GM21786 (cell line): ENCODE measurements at regions not wholly inside any gene's neighbourhood (a gene's known extent, or its start where the extent isn't known, plus 50 kb on each side); places are given as distances from the start of the nearest gene placed in this dataset.
"Not testable (repeated sequence)": the region's sequence is repeated elsewhere in the genome, so short reads cannot be mapped to it uniquely, and the experiment has no call there.

Experiments used
- ATAC-seq: cut with Tn5 transposase; IDR thresholded peaks from one replicate; pipeline ENCODE4 v1.9.1; 2021; ENCODE audit not compliant: unreplicated experiment

DNA sequence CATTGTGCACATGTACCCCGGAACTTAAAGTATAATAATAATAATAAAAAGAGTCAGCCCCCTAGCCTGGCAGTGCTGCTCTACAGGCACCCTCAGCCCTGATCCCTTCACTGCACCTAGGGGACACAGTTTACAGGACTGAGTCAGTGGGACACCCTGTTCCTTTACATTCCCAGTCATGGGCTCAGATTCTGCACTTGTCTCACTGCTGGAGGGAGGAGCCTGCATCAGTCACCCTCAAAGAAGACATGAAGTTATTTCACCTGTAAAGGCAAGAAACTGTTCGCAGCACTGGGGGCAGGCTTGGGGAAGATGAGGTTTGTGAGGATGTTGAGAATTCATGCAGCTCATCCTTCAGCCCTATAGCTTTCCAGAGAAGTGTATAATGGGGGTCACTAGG is 50.7 kb upstream of the VPREB1 start:
- ATAC-seq: no peak

DNA sequence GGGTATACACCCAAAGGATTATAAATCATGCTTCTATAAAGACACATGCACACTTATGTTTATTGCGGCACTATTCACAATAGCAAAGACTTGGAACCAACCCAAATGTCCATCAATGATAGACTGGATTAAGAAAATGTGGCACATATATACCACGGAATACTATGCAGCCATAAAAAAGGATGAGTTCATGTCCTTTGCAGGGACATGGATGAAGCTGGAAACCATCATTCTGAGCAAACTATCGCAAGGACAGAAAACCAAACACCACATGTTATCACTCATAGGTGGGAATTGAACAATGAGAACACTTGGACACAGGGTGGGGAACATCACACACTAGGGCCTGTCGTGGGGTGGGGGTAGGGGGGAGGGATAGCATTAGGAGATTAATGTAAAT is 51.1 kb upstream of the VPREB1 start:
- not testable (repeated sequence) for ATAC-seq

DNA sequence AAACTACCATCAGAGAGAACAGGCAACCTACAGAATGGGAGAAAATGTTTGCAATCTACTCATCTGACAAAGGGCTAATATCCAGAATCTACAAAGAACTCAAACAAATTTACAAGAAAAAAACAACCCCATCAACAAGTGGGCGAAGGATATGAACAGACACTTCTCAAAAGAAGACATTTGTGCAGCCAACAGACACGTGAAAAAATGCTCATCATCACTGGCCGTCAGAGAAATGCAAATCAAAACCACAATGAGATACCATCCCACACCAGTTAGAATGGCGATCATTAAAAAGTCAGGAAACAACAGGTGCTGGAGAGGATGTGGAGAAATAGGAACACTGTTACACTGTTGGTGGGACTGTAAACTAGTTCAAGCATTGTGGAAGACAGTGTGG is 51.6 kb upstream of the VPREB1 start:
- not testable (repeated sequence) for ATAC-seq

DNA sequence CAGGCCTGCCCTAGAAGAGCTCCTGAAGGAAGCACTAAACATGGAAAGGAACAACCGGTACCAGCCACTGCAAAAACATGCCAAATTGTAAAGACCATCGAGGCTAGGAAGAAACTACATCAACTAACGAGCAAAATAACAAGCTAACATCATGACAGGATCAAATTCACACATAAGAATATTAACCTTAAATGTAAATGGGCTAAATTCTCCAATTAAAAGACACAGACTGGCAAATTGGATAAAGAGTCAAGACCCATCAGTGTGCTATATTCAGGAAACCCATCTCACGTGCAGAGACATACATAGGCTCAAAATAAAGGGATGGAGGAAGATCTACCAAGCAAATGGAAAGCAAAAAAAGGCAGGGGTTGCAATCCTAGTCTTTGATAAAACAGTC is 54.8 kb upstream of the VPREB1 start:
- not testable (repeated sequence) for ATAC-seq

DNA sequence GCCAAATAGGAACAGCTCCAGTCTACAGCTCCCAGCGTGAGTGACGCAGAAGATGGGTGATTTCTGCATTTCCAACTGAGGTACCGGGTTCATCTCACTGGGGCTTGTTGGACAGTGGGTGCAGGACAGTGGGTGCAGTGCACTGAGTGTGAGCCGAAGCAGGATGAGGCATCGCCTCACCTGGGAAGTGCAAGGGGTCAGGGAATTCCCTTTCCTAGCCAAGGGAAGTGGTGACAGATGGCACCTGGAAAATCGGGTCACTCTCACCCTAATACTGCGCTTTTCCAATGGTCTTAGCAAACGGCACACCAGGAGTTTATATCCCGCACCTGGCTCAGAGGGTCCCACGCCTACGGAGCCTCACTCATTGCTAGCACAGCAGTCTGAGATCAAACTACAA is 56.7 kb upstream of the VPREB1 start:
- ATAC-seq: not testable (repeated sequence)

DNA sequence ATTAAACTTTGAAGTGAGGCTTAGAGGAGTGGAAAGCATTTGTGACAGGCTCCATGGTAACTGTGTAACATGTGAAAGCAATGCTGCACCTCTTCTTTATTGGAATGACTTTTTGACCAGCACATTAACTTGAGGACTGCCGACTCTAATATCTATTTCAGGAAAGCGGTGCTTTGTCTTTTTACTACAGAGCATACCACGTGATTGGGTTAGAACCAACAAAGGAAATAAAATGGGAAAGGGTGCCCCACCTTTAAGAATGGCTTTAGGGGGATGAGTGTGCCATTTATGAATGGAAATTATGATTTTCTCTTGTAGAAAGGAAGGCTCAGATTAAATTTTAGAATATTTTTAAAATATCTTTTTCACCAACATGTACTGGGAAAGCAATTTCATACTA is 57.3 kb upstream of the VPREB1 start:
- no peak for ATAC-seq

DNA sequence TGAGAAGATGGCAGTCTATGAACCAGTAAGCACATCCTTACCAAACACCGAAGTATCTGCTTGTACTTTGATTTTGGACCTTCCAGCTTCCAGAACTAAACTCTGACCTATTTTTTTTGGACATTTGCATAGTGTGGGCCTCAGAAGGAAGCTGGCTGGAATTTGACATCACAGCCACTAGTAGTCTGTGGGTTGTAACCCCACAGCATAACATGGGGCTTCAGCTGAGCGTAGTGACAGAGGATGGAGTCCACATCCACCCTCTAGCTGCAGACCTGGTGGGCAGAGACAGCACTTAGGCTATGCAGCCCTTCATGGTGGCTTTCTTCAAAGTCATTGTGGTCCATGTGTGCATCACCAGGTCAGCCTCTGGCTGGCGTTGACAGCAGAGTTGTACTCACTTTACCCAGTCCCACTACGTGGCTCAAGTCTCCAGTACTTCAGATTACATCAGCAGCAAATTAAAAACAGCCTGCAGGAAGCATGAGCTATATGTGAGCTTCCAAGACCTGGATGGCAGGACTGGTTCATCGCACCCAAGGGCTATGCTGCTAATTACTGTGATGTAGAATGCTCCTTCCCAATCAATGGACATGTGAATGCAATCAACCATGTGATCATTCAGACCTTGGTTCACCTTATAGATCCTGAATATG is 58.6 kb upstream of the VPREB1 start:
- ATAC-seq: no peak

DNA sequence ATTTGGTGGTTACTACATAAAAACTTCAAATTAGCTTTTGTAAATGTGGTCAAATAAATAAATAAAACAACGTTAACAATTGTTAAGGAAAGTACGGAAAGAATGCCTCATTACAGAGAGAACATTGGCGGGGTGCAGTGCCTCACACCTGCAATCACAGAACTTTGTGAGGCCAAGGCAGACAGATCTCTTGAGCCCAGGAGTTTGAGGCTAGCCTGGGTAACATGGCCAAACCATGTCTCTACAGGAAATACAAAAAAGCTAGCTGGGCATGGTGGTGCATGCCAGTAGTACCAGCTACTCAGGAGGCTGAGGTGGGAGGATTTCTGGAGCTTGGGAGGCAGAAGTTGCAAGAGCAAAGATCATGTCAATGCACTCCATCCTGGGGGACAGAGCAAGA is 59.4 kb upstream of the VPREB1 start:
- no peak for ATAC-seq

DNA sequence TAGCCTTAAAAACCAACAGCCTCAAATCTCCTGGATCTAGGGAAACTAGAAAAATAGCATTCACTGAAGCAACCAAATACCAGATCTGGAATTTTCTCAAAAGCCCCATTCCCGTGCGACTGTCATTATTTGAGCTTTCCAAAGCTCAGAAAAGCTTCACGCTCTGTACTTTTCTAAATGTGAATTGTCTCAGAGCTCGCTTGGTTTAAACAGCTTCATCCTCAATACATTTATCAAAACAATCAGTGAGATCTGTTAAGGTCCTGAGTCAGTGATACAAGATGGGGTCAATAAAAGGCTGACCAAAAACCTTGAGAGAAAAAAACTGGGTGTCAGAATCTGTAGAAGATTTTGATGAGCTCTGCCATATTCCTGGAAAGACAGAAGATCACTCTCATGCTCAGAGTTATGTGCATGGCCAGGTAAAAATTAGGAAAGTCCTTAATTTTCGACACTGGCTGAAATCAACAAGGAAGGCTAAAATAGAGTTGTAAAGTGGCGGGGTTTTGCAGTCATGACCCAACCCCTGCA is 60.2 kb upstream of the VPREB1 start:
- ATAC-seq: no peak

DNA sequence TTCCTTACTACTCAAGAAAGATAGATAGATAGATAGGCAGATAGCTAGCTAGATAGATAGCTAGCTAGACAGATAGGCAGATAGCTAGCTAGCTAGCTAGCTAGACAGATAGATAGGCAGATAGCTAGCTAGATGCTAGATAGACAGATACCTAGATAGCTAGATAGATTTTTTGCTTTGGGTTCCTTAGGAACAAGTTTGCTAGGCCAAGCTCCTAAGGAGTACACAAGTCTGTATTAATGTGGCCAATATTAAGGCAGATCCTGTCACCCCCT is 61.7 kb upstream of the VPREB1 start:
- ATAC-seq: no peak

DNA sequence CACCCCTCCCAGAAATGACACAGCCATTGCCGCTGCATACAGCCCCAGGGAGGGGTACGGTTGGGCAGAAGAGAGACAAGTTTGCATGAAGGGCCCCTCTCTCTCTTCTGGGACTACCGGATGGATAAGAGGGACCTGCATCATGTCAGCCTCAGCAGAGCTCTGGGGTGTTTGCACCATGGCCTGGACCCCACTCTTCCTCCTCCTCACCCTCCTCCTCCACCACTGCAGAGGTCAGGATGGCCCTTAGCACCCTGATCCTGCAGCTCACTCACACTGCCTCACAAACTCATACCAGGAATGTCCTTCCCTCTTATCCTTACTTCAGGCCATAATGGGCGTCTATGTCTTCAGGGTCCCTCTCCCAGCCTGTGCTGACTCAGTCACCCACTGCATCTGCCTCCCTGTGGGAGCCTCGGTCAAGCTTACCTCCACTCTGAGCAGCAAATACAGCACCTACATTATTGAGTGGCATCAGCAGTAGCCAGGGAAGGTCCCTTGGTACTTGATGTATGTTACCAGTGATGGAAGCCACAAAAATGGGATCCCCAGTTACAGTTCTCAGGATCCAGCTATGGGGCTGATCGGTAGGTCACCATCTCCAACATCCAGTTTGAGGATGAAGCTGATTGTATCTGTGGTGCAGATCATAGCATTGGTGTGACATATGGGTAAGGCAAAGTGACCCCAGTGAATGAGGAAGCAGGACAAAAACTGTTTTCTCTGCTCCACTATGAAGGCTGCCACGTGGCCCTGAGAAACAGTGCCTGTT is 62.2 kb upstream of the VPREB1 start:
- ATAC-seq: no peak

DNA sequence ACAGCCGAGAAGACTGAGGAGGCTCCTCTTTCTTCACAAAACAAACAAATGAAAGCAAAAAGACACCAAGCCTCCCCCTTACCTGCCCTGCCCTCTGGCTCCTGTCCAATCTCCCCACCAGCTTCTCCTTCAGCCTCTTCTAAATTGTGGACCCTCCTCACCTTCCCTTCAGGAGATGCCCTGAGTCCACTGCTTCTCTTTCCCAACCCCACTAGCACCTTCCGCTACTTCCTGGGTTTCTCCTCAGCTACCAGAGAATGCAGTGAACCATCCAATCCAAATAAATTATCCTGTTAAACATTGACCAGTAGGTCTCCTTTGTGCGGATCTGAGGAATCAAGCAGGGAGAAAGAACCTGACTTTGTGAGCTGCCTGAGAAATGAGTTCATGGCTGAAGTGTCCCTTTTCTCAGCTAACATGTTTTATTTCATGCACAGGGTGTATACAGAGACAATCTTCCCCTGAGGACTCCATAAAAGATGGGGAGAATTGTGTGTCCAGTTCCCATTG is 63.2 kb upstream of the VPREB1 start:
- ATAC-seq: no peak

DNA sequence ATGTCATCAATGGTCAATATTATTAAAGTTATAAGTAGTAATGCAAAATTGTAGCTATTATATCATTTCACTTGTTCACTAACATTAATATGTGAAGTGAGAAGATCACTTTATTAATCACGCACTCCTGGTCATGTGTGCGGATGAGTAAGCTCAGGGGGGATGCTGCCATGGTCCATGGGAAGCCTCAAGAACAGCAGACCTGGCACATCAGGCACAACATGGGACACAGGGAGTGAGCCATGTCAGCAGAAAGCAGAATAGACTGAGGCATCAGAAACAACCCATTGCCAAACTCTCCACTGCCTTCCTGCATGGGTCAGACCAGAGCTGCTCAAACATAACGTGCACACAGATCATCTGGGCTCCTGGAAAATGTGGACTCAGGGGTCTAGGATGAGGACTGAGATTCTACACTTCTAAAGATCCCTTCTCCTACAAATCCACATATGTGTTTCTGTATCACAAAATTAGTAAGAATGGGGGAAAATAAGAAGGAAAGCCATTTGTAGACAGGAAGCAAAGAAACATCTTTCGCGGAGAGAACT is 63.8 kb upstream of the VPREB1 start:
- no peak for ATAC-seq

DNA sequence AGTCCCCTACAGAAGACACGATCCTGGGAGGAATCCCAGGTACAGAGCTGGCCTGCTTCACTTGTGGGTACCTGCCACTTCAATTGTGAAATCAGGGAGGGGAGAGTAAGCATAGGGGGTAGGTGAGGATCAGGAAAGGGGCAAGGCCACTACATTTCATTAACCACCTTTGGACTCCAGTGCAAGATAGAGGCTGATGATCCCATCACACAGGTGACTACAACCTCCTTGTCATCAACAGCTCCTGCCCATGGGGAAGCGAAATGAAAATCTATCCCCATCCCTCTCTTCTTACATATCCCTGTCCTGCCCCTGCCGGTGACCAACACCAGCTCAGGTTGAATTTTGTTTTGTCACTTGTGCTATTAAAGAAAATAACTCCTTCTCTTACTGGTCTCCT is 64.7 kb upstream of the VPREB1 start:
- ATAC-seq: no peak

DNA sequence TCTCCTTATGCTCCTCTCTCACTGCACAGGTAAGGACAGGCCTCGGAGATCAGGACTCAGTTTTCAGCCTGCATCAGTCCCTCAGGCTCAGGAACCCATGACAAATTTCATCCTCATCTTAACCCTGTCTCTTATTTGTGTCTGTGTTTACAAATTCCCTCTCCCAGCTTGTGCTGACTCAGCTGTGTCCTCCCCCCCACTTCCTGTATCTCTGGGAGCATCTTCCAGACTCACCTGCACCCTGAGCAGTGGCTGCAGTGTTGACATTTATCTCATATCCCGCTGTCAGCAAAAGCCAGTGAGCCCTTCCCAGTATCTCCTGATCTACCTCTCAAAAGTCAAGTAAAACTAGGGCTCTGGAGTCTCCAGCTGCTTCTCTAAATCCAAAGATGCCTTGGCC is 65.6 kb upstream of the VPREB1 start:
- ATAC-seq: no peak

DNA sequence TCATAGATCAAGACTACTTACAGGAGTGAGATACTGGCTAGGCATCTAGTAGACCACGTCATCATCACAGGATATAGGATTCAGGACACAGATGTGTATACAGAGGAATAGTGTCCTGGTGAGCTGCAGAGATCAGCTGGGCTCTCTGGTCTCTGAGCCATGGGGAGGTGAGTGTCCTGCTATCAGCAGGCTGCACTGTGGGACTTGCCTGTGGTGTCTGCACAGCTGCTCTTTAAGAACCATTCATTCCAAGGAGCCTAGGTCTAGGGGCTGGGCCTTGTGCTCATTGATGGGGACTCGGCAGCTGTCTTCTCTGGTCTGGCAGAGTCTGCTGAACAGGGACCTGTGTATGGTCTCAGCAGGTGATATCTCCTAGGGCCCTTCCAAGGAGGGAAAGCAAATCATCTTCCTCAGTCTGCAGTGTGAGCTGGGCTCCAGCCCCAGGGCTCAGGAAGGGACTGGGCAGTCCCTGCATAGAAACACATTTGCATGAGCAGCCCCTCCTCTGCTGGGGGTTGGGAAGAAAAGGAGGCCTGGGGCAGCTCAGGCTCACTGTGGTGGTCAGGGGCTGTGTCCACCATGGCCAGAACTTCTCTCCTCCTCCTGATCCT is 66.1 kb upstream of the VPREB1 start:
- ATAC-seq: no peak

DNA sequence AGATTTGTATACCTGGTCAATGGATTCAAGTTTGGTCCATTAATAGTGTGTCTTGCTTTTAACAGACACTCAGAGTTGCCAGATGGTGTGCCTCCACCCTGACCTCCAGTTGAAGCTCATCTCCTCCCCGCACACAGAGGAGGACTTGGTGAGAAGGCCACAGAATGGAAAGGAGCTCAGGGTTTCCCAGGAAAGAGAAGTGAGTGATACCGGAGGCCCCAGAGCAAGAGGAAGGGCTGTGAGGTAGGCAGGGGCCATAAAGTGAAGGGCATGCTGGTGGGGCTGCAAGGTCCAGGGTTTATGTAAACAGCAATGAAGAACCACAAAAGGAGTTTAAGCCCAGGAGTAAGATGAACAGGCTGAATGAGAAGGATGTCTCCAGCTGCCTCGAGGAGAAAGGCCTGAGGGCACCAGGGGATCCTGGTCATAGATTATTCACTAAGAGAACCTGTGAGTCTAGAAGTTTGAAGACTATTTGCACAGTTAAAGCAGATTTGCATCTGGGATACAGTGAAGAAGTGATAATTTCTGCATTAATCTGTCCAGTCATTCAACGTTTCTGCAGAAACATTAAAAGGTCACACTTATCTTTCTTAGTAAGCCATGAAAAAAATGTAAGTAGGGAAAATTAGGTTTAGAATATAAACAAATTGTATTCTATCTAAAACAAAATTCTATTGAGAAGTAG is 67.5 kb upstream of the VPREB1 start:
- ATAC-seq: no peak

DNA sequence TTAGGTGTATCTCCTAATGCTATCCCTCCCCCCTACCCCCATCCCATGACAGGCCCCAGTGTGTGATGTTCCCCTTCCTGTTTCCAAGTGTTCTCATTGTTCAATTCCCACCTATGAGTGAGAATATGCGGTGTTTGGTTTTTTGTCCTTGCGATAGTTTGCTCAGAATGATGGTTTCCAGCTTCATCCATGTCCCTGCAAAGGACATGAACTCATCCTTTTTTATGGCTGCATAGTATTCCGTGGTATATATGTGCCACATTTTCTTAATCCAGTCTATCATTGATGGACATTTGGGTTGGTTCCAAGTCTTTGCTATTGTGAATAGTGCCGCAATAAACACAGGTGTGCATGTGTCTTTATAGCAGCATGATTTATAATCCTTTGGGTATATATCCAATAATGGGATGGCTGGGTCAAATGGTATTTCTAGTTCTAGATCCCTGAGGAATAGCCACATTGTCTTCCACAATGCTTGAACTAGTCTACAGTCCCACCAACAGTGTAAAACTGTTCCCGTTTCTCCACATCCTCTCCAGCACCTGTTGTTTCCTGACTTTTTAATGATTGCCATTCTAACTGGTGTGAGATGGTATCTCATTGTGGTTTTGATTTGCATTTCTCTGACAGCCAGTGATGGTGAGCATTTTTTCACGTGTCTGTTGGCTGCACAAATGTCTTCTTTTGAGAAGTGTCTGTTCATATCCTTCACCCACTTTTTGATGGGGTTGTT is 71.5 kb upstream of the VPREB1 start:
- not testable (repeated sequence) for ATAC-seq

DNA sequence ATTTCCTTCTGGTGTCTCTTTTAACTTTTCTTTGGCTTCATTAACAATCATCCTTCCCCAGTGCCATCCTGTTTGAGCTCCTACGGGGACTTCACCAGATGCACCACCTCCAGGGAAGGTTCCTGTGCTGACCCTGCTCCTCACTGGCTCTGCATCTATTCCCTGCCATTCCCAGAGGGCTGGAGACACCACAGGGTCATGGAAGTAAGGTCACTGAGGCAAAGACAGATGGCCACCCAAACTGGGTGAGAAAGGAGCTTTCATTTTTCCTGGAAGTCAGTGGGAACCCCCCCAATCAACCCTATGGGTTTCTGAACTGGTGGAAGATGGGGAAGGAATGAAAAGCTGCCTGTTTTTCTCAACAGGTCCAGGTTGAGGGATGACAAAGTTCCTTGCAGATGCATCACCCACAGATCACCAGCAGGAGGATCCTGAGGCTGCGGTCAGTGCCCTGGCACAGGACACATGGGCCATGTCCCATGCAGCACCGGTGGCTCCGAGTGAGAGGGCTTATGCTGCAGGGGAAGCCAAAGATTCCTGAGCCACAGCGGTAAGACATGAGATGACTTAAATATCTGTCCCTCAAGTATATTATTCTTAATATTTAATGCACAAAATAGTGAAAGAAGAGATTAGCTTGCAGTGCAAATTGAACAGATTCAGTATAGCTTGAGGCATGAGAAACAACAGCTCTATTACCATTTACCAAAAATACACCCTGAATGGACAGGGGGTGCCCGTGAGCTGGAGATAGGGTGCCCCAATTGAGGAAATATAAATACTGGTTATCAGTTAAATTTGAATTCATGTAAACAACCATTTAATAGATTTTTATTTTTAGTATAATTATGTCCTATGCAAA is 73.0 kb upstream of the VPREB1 start:
- ATAC-seq: no peak

DNA sequence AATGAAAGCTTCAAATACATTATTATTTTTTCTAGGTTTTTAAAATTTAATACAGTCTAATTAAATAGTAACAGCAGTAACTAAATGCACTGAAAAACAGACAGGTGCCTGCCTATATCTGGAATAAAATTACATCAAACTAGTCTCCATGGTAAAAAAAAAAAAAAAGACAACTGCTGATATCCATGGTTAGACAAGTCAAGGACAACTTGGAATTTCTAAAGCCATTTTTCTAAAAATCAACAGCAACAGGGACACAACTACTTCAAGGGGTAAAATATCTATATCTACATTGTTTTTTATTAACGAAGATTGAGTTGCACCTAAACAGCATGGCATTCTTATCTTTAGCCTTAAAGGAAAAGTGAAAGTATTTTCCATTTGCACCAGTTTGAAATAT is 74.7 kb upstream of the VPREB1 start:
- no peak for ATAC-seq
